ENCODE measurements at regions not wholly inside any gene's neighbourhood (a gene's known extent, or its start where the extent isn't known, plus 50 kb on each side); places are given as distances from the start of the nearest gene placed in this dataset.

DNA sequence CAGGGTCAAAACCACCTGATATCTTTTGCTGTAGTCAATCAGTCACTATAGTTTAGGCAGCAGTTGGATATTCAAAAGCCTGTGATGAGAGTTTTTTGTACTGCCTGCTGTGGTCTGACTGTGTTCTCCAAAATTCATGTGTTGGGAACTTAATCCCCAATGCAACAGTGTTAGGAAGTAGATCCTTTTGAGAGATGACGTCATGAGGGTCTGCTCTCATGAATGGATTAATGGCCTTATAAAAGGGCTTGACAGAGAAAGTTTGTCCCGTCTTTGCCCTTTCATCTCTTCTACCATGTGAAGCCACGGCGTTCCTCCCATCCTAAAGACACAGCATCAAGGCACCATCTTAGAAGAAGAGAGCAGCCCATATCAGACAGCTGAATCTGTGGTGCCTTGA, 50.8 kb upstream of the PDE3A start:
- no peaks in the 10 kb centered on the region for H3K79me2 ChIP-seq (ENCODE audit: insufficient read depth, low read length)
- no peaks in the 10 kb centered on the region for H3K9me3 ChIP-seq (ENCODE audit: insufficient read depth, low read depth, low read length)
- no peaks in the 10 kb centered on the region for H3K4me1 ChIP-seq (ENCODE audit: insufficient read depth, low read length, poor library complexity, severe bottlenecking)
- no peak overlapping the region for H3K4me2 ChIP-seq (ENCODE audit: low read depth, low read length, poor library complexity, severe bottlenecking)
- no peaks in the 10 kb centered on the region for H3F3A ChIP-seq (ENCODE audit: low read depth)
- TF ChIP-seq, protein P1, sequence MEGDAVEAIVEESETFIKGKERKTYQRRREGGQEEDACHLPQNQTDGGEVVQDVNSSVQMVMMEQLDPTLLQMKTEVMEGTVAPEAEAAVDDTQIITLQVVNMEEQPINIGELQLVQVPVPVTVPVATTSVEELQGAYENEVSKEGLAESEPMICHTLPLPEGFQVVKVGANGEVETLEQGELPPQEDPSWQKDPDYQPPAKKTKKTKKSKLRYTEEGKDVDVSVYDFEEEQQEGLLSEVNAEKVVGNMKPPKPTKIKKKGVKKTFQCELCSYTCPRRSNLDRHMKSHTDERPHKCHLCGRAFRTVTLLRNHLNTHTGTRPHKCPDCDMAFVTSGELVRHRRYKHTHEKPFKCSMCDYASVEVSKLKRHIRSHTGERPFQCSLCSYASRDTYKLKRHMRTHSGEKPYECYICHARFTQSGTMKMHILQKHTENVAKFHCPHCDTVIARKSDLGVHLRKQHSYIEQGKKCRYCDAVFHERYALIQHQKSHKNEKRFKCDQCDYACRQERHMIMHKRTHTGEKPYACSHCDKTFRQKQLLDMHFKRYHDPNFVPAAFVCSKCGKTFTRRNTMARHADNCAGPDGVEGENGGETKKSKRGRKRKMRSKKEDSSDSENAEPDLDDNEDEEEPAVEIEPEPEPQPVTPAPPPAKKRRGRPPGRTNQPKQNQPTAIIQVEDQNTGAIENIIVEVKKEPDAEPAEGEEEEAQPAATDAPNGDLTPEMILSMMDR (conservative IDR thresholded peaks at IDR 0.05; ENCODE audit: low read length), result no peak
- TF ChIP-seq EZH2phosphoT487 (IDR thresholded peaks at IDR 0.05; ENCODE audit: borderline replicate concordance), result no peak
- no peaks in the 10 kb centered on the region for H3K27me3 ChIP-seq (ENCODE audit: insufficient read depth, low read length, poor library complexity, severe bottlenecking)
- H3K36me3 ChIP-seq (ENCODE audit: insufficient read depth, low read length), result no peaks in the 10 kb centered on the region
- no peak overlapping the region for H3K9ac ChIP-seq (ENCODE audit: low read depth, low read length, poor library complexity, severe bottlenecking)
- no peaks in the 10 kb centered on the region for H4K20me1 ChIP-seq (ENCODE audit: insufficient read depth, low read length, poor library complexity, severe bottlenecking)
- no peak overlapping the region for H3K4me3 ChIP-seq (ENCODE audit: low read length, poor library complexity, severe bottlenecking)
- no peak overlapping the region for H2AFZ ChIP-seq (ENCODE audit: low read length)
- H3K9me2 ChIP-seq (replicated peaks; ENCODE audit: low read depth, low read length), result no peaks in the 10 kb centered on the region
